Epithelial cell of proximal tubule (primary cell): ENCODE measurements at regions not wholly inside any gene's neighbourhood (a gene's known extent, or its start where the extent isn't known, plus 50 kb on each side); places are given as distances from the start of the nearest gene placed in this dataset.
A peak's percentile ranks its signal among the peaks of the same experiment; 100 is the strongest.

Source experiments
- DNase-seq: peaks from one replicate; pipeline ENCODE4 v3.0.0-alpha.2; 2011; ENCODE audit warnings: low read depth
- H3K4me3 ChIP-seq: 2 replicates; pipeline ENCODE4 v1.5.1; 2011; ENCODE audit warnings: low read depth, mild to moderate bottlenecking, low read length
- TF ChIP-seq, protein P1 (sequence below): conservative IDR thresholded peaks from 2 replicates; pipeline ENCODE4 v1.5.1; 2012; ENCODE audit warnings: low read depth, mild to moderate bottlenecking, low read length

- DNase-seq, result no peak
- TF ChIP-seq, protein P1, sequence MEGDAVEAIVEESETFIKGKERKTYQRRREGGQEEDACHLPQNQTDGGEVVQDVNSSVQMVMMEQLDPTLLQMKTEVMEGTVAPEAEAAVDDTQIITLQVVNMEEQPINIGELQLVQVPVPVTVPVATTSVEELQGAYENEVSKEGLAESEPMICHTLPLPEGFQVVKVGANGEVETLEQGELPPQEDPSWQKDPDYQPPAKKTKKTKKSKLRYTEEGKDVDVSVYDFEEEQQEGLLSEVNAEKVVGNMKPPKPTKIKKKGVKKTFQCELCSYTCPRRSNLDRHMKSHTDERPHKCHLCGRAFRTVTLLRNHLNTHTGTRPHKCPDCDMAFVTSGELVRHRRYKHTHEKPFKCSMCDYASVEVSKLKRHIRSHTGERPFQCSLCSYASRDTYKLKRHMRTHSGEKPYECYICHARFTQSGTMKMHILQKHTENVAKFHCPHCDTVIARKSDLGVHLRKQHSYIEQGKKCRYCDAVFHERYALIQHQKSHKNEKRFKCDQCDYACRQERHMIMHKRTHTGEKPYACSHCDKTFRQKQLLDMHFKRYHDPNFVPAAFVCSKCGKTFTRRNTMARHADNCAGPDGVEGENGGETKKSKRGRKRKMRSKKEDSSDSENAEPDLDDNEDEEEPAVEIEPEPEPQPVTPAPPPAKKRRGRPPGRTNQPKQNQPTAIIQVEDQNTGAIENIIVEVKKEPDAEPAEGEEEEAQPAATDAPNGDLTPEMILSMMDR, result no peak
- H3K4me3 ChIP-seq, result no peak overlapping the region
Observed at GRCh38 chr2:39524756-39525635, 87.9 kb upstream of the MAP4K3 start.

DNA sequence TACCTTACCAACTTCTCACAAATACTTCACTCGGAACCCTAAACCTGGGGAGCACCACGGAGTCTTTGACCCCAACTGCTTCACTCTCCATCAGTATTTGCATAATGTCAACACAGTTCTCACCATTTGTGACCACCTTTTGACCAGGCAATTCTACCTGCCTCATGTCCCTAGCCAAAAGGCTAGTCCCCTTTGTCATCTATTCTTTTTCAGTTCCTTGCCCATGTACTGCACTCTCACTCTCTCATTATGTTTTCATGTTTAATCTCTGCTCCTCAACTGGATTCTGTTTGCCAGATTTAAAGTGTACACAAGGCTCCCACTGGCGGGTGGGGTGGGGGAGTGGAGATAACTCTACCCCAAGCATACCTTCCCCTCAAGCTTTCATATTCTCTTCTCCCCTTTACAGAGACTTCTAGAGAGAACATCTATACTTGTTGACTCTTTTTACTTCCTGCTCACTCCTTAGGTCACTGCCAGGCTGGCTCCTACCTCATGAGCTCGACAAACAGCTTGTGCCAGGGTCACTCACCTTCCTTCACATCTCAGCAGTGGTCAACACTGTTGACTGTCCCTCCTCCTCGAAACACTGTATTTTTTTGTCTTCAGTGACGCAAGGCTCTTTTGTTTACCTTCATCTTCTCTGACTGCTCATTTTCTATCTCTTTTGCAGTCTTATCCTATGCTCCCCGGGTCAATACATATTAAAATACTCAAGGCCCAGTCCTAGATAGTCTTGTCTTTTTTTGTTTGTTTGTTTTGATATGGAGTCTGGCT, 88.7 kb upstream of the MAP4K3 start:
- DNase-seq, result no peak
- TF ChIP-seq, protein P1, result no peak
- H3K4me3 ChIP-seq, result no peak overlapping the region

GRCh38 chr2:39528701-39529100, 91.6 kb upstream of the MAP4K3 start:
- DNase-seq, result no peak
- TF ChIP-seq, protein P1, result no peak
- no peak overlapping the region for H3K4me3 ChIP-seq

GRCh38 chr2:39529836-39530235, 92.8 kb upstream of the MAP4K3 start:
- no peak for DNase-seq
- TF ChIP-seq, protein P1, result no peak
- no peak overlapping the region for H3K4me3 ChIP-seq

DNA sequence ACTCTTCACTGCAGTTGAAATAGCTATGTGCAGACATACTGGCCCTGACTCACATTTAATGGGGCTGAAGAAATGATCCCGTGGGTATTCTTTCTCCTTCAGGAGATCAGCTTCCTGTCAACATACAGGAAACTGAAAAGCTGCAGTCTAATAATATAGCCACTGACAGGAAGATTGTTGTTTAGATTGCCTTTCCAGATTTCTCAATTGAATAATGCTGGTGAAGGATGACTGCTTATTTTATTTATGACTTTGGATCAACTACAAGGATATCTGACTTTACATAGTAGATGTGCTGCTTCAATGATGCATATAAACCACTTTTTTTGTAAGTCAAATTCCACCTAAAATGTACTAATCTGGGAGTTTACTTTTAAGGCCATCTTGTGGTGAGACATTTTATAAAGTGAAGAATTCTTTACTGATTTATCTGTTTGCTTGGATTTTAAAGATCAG, 93.4 kb upstream of the MAP4K3 start:
- TF ChIP-seq, protein P1, result no peak
- H3K4me3 ChIP-seq, result no peak overlapping the region
- DNase-seq, result peak; percentile 55

- no peak for DNase-seq
- no peak overlapping the region for H3K4me3 ChIP-seq
- TF ChIP-seq, protein P1, result no peak
Observed at GRCh38 chr2:39531220-39531777, 94.2 kb upstream of the MAP4K3 start.
